Neutrophil (primary cell): ENCODE measurements at regions not wholly inside any gene's neighbourhood (a gene's known extent, or its start where the extent isn't known, plus 50 kb on each side); places are given as distances from the start of the nearest gene placed in this dataset.

Experiments used
- H3K27ac ChIP-seq: fragments of 200-600 bp; sonication (generic); 2 replicates; pipeline ENCODE4 v1.5.1; 2016; ENCODE audit warnings: mild to moderate bottlenecking, moderate library complexity
- H3K27me3 ChIP-seq: fragments of 200-600 bp; sonication (generic); 2 replicates; pipeline ENCODE4 v1.6.0; 2016; ENCODE audit warnings: mild to moderate bottlenecking
- H3K36me3 ChIP-seq: fragments of 200-600 bp; sonication (generic); 2 replicates; pipeline ENCODE4 v1.5.1; 2017
- H3K4me1 ChIP-seq, 2 experiments: fragments of 200-600 bp in 1 of 2; sonication (generic) in 1 of 2; 1 replicate in 1 of 2; 2 replicates in 1 of 2; pipeline versions ENCODE4 v1.5.1 to v1.6.1; 2013 to 2016; ENCODE audit warnings: low read depth in 1 of 2, low read length in 1 of 2, mild to moderate bottlenecking in 1 of 2, moderate library complexity in 1 of 2; ENCODE audit not compliant: control insufficient read depth in 1 of 2, insufficient read depth in 1 of 2
- H3K4me3 ChIP-seq, 2 experiments: fragments of 200-600 bp in 1 of 2; sonication (generic) in 1 of 2; 1 replicate in 1 of 2; 2 replicates in 1 of 2; pipeline ENCODE4 v1.5.1; 2013 to 2016; ENCODE audit warnings: low read depth in 1 of 2, low read length in 1 of 2, mild to moderate bottlenecking in 1 of 2, moderate library complexity in 1 of 2
- H3K9me3 ChIP-seq: fragments of 200-600 bp; sonication (generic); 2 replicates; pipeline ENCODE4 v1.5.1; 2016
- TF ChIP-seq, protein P1 (sequence below): fragments of 200-600 bp; sonication (generic); IDR thresholded peaks from 2 replicates; pipeline ENCODE4 v1.5.1; 2016; ENCODE audit warnings: antibody characterized with exemption

DNA sequence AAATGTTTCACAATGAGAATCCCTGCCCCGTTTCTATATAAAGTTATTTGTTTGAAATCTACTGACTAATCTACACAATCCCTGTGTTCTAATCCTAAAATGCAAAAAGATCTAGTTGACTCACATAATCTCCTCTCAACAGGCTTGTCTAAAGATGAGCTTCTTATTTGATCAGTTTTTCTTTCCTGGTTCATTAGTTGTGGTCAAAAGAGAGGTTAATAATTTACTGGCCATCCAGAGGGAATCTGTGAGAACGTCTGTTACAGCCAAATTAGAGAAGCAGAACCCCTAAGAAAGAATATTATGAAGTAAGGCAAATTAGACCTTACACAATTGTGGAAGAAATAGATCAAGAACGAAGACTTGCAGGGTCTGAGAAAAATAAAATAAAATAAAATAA lies 173.7 kb upstream of the ANO3 start:
- no peak overlapping the region for H3K4me3 ChIP-seq
- no peak overlapping the region for H3K27ac ChIP-seq
- H3K36me3 ChIP-seq: no peaks in the 10 kb centered on the region
- no peaks in the 10 kb centered on the region for H3K9me3 ChIP-seq
- H3K27me3 ChIP-seq: no peaks in the 10 kb centered on the region
- TF ChIP-seq, protein P1, sequence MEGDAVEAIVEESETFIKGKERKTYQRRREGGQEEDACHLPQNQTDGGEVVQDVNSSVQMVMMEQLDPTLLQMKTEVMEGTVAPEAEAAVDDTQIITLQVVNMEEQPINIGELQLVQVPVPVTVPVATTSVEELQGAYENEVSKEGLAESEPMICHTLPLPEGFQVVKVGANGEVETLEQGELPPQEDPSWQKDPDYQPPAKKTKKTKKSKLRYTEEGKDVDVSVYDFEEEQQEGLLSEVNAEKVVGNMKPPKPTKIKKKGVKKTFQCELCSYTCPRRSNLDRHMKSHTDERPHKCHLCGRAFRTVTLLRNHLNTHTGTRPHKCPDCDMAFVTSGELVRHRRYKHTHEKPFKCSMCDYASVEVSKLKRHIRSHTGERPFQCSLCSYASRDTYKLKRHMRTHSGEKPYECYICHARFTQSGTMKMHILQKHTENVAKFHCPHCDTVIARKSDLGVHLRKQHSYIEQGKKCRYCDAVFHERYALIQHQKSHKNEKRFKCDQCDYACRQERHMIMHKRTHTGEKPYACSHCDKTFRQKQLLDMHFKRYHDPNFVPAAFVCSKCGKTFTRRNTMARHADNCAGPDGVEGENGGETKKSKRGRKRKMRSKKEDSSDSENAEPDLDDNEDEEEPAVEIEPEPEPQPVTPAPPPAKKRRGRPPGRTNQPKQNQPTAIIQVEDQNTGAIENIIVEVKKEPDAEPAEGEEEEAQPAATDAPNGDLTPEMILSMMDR: no peak
- no peaks in the 10 kb centered on the region for H3K4me1 ChIP-seq

- Histone ChIP-seq H3K36me3 (no peaks in the 10 kb centered on the region), H3K4me1 (no peaks in the 10 kb centered on the region), H3K9me3 (no peaks in the 10 kb centered on the region), H3K27me3 (no peaks in the 10 kb centered on the region), H3K27ac (no peak overlapping the region), H3K4me3 (no peak overlapping the region)
- TF ChIP-seq, protein P1: no peak
Observed at GRCh38 chr11:26162291-26162690, 169.6 kb upstream of the ANO3 start.

DNA sequence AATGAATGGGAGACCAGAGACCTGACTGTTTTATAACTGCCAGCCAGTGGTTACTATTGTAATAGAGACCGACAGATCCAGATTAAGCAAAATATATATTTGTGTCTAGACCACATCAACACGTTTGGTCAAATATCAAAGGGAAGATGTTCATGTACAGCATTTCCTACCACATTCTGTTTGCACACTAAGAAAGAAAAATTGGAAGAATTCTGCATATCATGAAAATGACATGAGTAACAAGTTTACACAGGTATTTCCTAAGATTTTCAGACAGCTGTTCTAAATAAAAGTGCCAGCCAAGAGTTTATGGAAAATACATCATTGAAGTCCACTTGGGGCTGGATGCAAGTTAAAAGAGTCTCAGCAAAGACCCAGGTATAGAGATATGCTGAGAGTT lies 145.5 kb upstream of the ANO3 start:
- no peak overlapping the region for H3K4me3 ChIP-seq
- no peaks in the 10 kb centered on the region for H3K27me3 ChIP-seq
- H3K27ac ChIP-seq: no peak overlapping the region
- TF ChIP-seq, protein P1: no peak
- no peaks in the 10 kb centered on the region for H3K36me3 ChIP-seq
- H3K9me3 ChIP-seq: no peaks in the 10 kb centered on the region
- H3K4me1 ChIP-seq: no peaks in the 10 kb centered on the region

DNA sequence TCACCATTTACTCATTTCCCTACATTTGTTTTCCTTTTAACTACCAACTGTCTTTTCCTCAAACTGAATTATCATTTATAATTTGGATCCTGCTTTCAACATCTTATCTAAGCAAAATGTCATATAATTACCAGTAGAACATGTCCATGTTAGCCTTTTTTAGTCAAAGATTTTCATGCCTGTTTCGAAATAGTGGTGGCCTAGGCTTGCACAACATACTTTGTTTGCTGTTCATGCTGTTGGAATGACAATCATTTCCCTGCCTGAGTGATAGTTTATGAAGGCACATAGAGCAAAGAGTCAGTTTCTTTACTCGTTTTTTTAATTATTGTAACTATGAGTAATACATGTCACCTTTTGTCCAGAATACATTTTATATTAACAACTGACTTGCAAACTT lies 144.3 kb upstream of the ANO3 start:
- Histone ChIP-seq H3K4me1 (no peaks in the 10 kb centered on the region), H3K4me3 (no peak overlapping the region), H3K27me3 (no peaks in the 10 kb centered on the region), H3K36me3 (no peaks in the 10 kb centered on the region), H3K27ac (no peak overlapping the region), H3K9me3 (no peaks in the 10 kb centered on the region)
- TF ChIP-seq, protein P1: no peak

DNA sequence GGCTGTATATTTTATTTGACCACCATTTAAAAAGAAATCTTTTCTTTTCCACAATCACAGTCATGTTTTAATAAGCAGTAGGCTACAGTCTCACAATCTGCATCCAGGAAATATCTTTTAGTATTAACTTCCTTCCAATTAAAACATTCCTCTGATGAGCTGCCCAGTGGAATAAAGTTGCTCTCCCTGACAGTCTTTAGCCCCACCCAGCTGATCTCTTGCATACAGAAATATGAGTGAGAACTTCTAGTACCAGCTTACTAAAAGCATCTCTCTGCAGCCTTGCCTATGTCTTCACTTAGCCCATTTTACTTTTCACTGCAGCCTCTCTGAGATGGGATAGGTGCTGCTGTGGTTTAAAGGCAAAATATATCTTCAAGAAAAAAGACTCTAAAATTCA lies 143.4 kb upstream of the ANO3 start:
- H3K27ac ChIP-seq: no peak overlapping the region
- TF ChIP-seq, protein P1: no peak

DNA sequence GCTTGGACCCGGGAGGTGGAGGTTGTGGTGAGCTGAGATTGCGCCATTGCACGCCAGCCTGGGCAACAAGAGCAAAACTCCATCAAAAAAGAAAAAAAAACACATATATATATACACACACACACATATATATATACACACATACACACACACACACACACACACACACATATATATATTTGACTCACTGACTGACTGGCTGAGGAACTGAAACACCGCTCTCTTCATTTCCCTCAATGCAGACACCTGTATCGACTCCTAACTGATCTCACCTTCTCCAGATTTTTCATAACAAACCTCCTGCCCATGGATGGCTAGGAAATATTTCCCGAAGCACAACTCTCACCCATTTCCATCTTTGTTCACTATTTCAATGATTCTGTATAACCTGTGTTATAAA lies 140.7 kb upstream of the ANO3 start:
- Histone ChIP-seq H3K36me3 (no peaks in the 10 kb centered on the region), H3K4me3 (no peak overlapping the region), H3K4me1 (no peaks in the 10 kb centered on the region), H3K27me3 (no peaks in the 10 kb centered on the region), H3K27ac (no peak overlapping the region), H3K9me3 (no peaks in the 10 kb centered on the region)
- TF ChIP-seq, protein P1: no peak

More for the DNA sequence above, 143.4 kb upstream of the ANO3 start:
- no peak overlapping the region for H3K4me3 ChIP-seq
- H3K36me3 ChIP-seq: no peaks in the 10 kb centered on the region
- no peaks in the 10 kb centered on the region for H3K4me1 ChIP-seq
- H3K27me3 ChIP-seq: no peaks in the 10 kb centered on the region
- H3K9me3 ChIP-seq: no peaks in the 10 kb centered on the region
